NCI-H2081 (cell line): ENCODE measurements at regions not wholly inside any gene's neighbourhood (a gene's known extent, or its start where the extent isn't known, plus 50 kb on each side); places are given as distances from the start of the nearest gene placed in this dataset.
"Not testable (repeated sequence)": the region's sequence is repeated elsewhere in the genome, so short reads cannot be mapped to it uniquely, and the experiment has no call there.

Source experiments
- DNase-seq, 2 experiments: peaks; one replicate each; lab custom pipeline; 2025; lab: John Stamatoyannopoulos, UW

GRCh38 chr13:111666164-111666776 lies 345.8 kb downstream of the TEX29 start:
- no peak for DNase-seq

- no peak for DNase-seq
Observed at GRCh38 chr13:111667757-111668156, 347.3 kb downstream of the TEX29 start.

- DNase-seq = no peak
Observed at GRCh38 chr13:111668451-111668850, 348.0 kb downstream of the TEX29 start.

GRCh38 chr13:111672198-111672597 lies 351.8 kb downstream of the TEX29 start:
- not testable (repeated sequence) for DNase-seq

- DNase-seq = not testable (repeated sequence)
Observed at GRCh38 chr13:111678120-111678882, 357.9 kb downstream of the TEX29 start.

GRCh38 chr13:111679645-111680044 lies 359.2 kb downstream of the TEX29 start:
- DNase-seq = not testable (repeated sequence)

- not testable (repeated sequence) for DNase-seq
Observed at GRCh38 chr13:111680100-111680499, 359.7 kb downstream of the TEX29 start.

GRCh38 chr13:111692028-111692427 lies 371.6 kb downstream of the TEX29 start:
- DNase-seq = not testable (repeated sequence)

- DNase-seq = not testable (repeated sequence)
Observed at GRCh38 chr13:111696121-111696520, 370.8 kb upstream of the SOX1 start.

GRCh38 chr13:111702059-111702458 lies 364.9 kb upstream of the SOX1 start:
- DNase-seq = not testable (repeated sequence)
